Astrocyte of the spinal cord (primary cell): ENCODE measurements at regions not wholly inside any gene's neighbourhood (a gene's known extent, or its start where the extent isn't known, plus 50 kb on each side); places are given as distances from the start of the nearest gene placed in this dataset.

Experiments
- DNase-seq: peaks from one replicate; pipeline ENCODE4 v3.0.0; 2011; ENCODE audit warnings: low read depth, low spot score
- H3K4me3 ChIP-seq: 2 replicates; pipeline ENCODE4 v1.5.1; 2011; ENCODE audit warnings: low read depth, mild to moderate bottlenecking, low read length, moderate library complexity
- in situ Hi-C: cut with HindIII; loops from 2 replicates; pipeline ENCODE4 v1.10.0; 2017; ENCODE audit warnings: low sequenced_read_pairs
- TF ChIP-seq, protein P1 (sequence below): IDR thresholded peaks from 2 replicates; pipeline ENCODE4 v1.5.1; 2012; ENCODE audit warnings: low read depth, mild to moderate bottlenecking, low read length, inconsistent platforms

DNA sequence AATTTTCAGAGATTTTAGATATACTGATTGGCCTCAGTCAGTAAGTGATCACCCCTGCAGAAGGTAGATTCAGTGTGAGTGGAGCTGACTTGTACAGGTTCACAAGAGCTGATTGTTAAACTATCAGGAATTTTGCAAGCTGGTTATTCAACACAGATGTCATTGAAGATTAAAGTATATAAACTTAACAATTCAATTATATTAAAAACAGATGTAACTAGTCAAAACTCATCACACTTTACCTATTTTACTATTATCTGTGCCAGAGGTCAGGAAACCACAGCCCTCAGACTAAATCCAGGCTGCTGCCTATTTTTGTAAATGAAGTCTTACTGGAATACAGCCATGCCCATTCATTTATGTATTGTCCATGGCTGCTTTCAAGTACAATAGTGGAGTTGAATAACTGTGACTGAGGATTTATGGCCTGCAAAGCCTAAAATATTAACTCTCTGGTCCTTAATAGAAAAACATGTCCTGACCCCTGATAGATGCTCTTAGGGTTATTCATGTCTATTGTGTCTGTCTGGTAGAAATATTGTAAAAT, 429.3 kb upstream of the PDZRN3 start:
- in situ Hi-C loops = no loop called here
- TF ChIP-seq, protein P1, sequence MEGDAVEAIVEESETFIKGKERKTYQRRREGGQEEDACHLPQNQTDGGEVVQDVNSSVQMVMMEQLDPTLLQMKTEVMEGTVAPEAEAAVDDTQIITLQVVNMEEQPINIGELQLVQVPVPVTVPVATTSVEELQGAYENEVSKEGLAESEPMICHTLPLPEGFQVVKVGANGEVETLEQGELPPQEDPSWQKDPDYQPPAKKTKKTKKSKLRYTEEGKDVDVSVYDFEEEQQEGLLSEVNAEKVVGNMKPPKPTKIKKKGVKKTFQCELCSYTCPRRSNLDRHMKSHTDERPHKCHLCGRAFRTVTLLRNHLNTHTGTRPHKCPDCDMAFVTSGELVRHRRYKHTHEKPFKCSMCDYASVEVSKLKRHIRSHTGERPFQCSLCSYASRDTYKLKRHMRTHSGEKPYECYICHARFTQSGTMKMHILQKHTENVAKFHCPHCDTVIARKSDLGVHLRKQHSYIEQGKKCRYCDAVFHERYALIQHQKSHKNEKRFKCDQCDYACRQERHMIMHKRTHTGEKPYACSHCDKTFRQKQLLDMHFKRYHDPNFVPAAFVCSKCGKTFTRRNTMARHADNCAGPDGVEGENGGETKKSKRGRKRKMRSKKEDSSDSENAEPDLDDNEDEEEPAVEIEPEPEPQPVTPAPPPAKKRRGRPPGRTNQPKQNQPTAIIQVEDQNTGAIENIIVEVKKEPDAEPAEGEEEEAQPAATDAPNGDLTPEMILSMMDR = no peak
- H3K4me3 ChIP-seq = no peak overlapping the region
- DNase-seq = no peak

DNA sequence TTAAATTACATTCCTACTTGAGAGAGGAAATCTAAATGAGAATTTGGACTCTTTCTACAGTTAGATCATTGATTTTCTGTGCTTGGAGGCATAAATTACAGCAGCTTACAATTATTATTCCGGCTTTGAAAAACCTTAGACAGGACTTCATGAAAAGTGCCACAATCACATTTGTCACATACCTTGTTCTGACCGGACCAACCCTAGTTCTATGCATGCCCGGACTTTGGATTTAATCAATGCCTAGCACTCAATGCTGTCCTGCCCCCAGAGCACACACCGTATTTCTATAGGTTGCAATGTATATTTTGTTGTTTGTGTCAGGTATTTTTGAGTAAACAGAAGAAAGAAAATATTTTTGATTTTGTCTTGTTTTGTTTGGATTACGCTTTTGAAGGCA, 424.7 kb upstream of the PDZRN3 start:
- in situ Hi-C loops = no loop called here
- no peak for DNase-seq
- H3K4me3 ChIP-seq = no peak overlapping the region
- TF ChIP-seq, protein P1 = no peak

DNA sequence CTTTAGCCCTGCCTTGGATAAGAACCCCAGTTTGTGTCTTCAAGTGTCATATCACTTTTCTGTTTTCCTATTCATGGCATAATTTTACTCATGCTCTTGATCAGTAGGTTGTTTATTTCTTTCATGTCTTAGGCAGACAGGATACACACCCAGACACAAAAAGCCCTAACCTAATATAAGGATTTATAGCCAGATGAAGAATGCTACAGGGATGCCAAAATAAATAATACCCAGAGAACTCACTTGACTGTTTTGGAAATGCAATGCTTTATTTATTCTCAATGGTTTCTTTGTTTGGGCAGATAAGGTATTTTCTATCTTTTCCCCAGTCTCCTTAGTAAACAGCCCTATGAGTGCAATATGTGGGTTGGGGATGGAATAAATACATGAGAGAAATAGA, 424.0 kb upstream of the PDZRN3 start:
- in situ Hi-C loops = no loop called here
- H3K4me3 ChIP-seq = no peak overlapping the region
- DNase-seq = no peak
- TF ChIP-seq, protein P1 = no peak

DNA sequence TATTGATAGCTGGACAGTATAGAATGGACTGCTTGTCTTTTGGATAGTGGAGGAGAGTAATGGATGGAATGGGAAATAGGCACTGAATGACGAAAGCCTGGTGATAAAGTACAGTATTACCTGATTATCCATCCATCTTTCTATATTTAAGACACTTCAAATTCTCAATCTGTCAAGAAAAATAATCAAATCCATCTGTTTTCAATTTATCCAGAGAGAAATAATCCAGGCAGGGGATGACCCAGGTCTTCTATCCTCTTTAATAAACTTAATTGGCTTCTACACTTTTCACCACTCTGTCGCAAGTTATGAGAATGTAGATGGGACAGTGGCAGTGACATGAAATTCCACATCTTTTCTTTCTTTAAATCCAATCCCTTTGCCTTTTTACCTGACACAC, 420.3 kb upstream of the PDZRN3 start:
- H3K4me3 ChIP-seq = no peak overlapping the region
- in situ Hi-C loops = no loop called here
- TF ChIP-seq, protein P1 = no peak

DNA sequence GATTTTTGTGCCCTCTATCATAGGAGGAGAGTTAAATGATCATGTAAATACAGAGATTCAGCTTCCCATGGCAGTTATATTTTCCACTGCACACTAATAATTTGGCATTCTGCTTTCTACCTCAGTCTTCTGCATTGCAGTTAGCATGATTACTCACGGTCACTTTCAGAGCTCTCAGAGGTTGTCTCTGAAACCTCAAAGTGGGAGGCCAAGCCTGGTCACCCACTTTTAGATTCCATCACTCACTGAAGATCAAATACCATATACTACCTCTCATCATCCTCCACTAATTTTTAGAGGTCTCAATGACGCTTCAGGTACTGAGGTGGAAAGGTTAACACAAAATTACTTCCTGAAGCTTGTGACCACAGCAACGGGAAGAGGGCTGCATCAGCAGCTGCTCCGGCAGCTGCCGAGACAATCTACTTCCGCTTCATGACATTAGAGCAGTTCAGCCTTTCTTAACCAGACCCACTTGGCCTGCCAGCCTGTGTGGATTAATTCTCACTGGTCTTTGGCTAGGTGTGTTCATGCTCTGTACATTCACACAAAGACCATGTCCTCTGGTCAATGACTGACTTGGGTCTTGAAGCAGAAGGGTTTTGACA, 416.4 kb upstream of the PDZRN3 start:
- in situ Hi-C loops = no loop called here
- no peak for DNase-seq
- no peak overlapping the region for H3K4me3 ChIP-seq
- TF ChIP-seq, protein P1 = no peak

More for the DNA sequence above, 420.3 kb upstream of the PDZRN3 start:
- no peak for DNase-seq

DNA sequence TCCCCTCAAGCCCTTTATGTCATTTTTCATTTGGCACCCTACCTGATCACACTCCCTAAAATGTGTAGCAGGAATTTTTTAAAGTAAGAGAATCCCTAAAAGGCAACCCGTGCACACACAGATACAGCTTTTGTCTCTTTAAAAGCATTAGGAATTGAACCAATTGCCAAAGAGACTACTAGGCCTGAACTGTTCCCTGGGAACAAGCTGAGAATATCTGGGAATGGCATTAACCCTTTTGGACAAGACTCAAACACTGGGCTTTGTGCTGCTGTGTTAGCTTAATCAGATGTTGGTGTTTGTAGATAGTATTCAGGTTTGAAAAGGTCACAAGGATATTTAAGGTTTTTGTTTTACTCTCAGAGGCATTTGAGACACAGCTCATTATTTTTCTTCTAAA, 414.4 kb upstream of the PDZRN3 start:
- no peak for DNase-seq
- in situ Hi-C loops = no loop called here
- TF ChIP-seq, protein P1 = no peak
- H3K4me3 ChIP-seq = no peak overlapping the region
